NCI-H82 treated with DMSO at 0.1 percent for 48 hours (cell line): ENCODE measurements at regions not wholly inside any gene's neighbourhood (a gene's known extent, or its start where the extent isn't known, plus 50 kb on each side); places are given as distances from the start of the nearest gene placed in this dataset.
A peak's percentile ranks its signal among the peaks of the same experiment; 100 is the strongest.

Experiments used
- DNase-seq: peaks from one replicate; lab custom pipeline; 2025; ENCODE audit not compliant: unreplicated experiment; lab: John Stamatoyannopoulos, UW

- no peak for DNase-seq
Observed at GRCh38 chr19:33898062-33898677, 101.5 kb downstream of the KCTD15 start.

- no peak for DNase-seq
Observed at GRCh38 chr19:33900817-33901216, 104.1 kb downstream of the KCTD15 start.

DNA sequence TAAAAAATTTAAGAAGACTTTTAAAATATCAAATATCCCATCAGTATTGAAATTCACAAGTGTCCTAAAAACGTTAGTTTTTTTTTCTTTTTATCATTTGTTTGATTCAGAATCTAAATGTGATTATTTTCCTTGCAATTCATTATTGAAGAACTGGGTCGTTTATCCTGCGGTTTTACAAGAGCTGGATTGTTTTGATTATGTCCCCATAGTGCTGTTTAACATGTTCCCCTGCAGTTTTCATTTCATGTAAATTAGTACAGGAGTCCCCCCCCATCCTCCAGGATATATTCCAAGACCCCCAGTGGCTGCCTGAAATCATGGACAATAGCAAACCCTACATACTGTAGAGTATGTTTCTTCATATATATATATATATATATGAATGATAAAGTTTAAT lies 105.7 kb downstream of the KCTD15 start:
- no peak for DNase-seq

GRCh38 chr19:33902802-33903488 lies 106.3 kb downstream of the KCTD15 start:
- peak; percentile 13 for DNase-seq

GRCh38 chr19:33903489-33903850 lies 106.8 kb downstream of the KCTD15 start:
- peak; percentile 77 for DNase-seq

DNA sequence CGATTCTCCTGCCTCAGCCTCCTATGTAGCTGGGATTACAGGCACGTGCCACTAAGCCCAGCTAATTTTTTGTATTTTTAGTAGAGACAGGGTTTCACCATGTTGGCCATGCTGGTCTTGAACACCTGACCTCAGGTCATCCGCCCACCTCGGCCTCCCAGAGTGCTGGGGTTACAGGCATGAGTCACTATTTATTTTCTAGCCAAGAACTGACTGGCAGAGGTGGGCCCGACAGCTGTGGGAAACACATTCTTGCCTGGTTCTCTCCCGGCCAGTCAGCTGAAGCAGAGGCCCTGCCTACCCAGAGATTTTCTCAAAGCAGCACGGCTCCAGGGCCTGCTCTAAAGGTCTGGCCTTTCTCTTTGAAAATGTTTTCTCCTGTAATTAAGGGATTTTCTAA lies 108.0 kb downstream of the KCTD15 start:
- no peak for DNase-seq

GRCh38 chr19:33905473-33905936 lies 108.8 kb downstream of the KCTD15 start:
- DNase-seq = no peak

GRCh38 chr19:33905937-33906577 lies 109.4 kb downstream of the KCTD15 start:
- DNase-seq = no peak

DNA sequence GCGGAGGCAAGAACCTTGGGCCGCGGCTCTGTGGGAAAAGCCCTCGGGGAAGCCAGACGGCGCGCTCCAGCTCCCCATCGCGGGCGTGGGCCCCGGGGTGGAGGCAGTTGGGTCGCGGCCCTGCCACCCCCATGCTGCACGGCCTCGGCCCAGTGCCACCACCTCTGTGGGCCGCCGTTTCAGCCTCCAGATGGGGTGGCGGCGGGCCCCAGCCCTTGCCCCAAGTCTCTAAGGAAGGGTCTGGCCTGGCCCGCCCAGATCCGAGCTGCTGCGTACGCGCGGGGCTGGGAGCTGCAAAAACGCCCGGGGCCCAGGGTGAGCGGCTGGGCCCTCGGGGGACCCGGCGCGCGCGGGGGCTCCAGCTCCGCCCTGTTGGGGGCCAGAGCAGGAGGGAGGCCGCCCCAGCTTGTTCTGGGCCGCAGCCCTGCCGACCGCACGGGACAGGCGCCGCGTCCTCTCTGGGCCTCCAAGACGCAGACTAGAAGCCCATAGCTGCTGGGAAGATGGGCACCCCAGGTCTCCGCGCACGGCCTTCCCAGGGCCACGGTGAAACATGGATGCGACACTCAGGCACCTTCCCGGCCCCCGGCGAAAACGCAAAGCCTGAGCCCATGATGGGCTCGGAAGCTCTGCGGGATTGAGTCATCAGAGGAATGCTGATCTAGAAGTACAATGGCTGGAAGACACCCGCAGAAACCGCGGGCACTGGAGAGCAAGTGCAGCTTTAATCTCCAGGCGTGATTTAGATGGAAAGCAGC lies 110.1 kb downstream of the KCTD15 start:
- no peak for DNase-seq

GRCh38 chr19:33910922-33911321 lies 114.3 kb downstream of the KCTD15 start:
- no peak for DNase-seq

GRCh38 chr19:33914599-33914998 lies 117.9 kb downstream of the KCTD15 start:
- DNase-seq = no peak

- DNase-seq = no peak
Observed at GRCh38 chr19:33916792-33917191, 120.1 kb downstream of the KCTD15 start.

- no peak for DNase-seq
Observed at GRCh38 chr19:33919291-33919690, 122.6 kb downstream of the KCTD15 start.

DNA sequence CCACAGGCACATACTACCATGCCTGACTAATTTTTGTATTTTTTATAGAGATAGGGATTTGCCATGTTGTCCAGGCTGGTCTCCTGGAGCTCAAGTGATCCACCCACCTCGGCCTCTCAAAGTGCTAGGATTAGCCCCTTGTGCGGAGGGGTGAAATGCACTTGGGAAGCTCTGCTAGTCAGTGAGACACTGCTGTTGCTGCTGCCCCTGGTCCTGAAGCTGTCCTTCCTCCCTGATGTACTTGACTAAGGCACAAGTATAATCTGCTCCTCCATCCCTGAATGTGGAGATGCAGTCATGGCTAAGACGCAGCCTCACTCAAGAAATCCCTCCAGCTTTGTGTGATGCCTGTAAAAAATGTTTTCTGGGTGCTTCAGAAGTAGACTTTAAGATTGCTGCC lies 124.5 kb downstream of the KCTD15 start:
- no peak for DNase-seq

- no peak for DNase-seq
Observed at GRCh38 chr19:33926306-33926705, 129.6 kb downstream of the KCTD15 start.

GRCh38 chr19:33927789-33928457 lies 131.3 kb downstream of the KCTD15 start:
- no peak for DNase-seq

- DNase-seq = no peak
Observed at GRCh38 chr19:33928458-33928950, 131.8 kb downstream of the KCTD15 start.

- no peak for DNase-seq
Observed at GRCh38 chr19:33933931-33934330, 137.3 kb downstream of the KCTD15 start.

DNA sequence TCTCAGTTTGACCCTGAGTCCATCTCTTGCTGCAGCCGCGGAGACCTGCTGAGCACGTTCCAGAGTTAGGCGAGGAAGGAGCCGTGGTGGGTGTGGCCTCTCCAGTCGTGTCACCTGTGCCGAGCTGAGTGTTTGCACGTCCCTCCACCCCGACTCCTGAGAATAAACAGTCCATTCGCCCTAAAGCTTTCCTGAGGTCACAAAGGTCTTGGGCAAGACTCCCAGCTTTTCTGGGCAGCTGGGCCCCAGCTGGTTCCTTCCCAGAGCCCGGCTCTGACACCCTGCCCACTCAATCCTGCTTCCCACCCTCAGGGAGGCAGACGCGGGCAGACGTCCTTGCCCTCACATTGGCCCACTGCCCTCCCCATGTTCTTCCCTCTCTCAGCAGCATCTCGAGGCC lies 142.2 kb downstream of the KCTD15 start:
- DNase-seq = no peak

GRCh38 chr19:33941133-33941532 lies 144.5 kb downstream of the KCTD15 start:
- DNase-seq = no peak
